Stimulated activated naive CD4-positive, alpha-beta T cell treated with Interleukin-2 at 50 U/mL for 16 hours (primary cell): ENCODE measurements at regions not wholly inside any gene's neighbourhood (a gene's known extent, or its start where the extent isn't known, plus 50 kb on each side); places are given as distances from the start of the nearest gene placed in this dataset.

Source experiments
- DNase-seq: peaks from one replicate; lab custom pipeline; 2025; lab: John Stamatoyannopoulos, UW

- no peak for DNase-seq
These were observed 291.6 kb upstream of the CFAP20DC start for GRCh38 chr3:59341459-59341858.

- no peak for DNase-seq
These were observed 290.0 kb upstream of the CFAP20DC start for GRCh38 chr3:59339818-59340217.

- DNase-seq = no peak
These were observed 289.1 kb upstream of the CFAP20DC start for GRCh38 chr3:59338934-59339333.

GRCh38 chr3:59335338-59335737, 285.5 kb upstream of the CFAP20DC start:
- DNase-seq = no peak

- DNase-seq = no peak
These were observed 284.8 kb upstream of the CFAP20DC start for GRCh38 chr3:59334585-59334984.

GRCh38 chr3:59327376-59327808, 277.6 kb upstream of the CFAP20DC start:
- no peak for DNase-seq

GRCh38 chr3:59326246-59327024, 276.6 kb upstream of the CFAP20DC start:
- DNase-seq = no peak

- no peak for DNase-seq
These were observed 272.2 kb upstream of the CFAP20DC start for GRCh38 chr3:59321881-59322540.

- no peak for DNase-seq
These were observed 270.3 kb upstream of the CFAP20DC start for GRCh38 chr3:59320080-59320479.

GRCh38 chr3:59319442-59319841, 269.6 kb upstream of the CFAP20DC start:
- DNase-seq = no peak

GRCh38 chr3:59318881-59319280, 269.1 kb upstream of the CFAP20DC start:
- no peak for DNase-seq

- no peak for DNase-seq
These were observed 267.6 kb upstream of the CFAP20DC start for GRCh38 chr3:59317386-59317785.

GRCh38 chr3:59316688-59317275, 267.0 kb upstream of the CFAP20DC start:
- no peak for DNase-seq

- no peak for DNase-seq
These were observed 263.5 kb upstream of the CFAP20DC start for GRCh38 chr3:59313365-59313764.

- no peak for DNase-seq
These were observed 261.4 kb upstream of the CFAP20DC start for GRCh38 chr3:59311231-59311630.

GRCh38 chr3:59310736-59311135, 260.9 kb upstream of the CFAP20DC start:
- DNase-seq = no peak

GRCh38 chr3:59308684-59309083, 258.9 kb upstream of the CFAP20DC start:
- no peak for DNase-seq

GRCh38 chr3:59308001-59308400, 258.2 kb upstream of the CFAP20DC start:
- DNase-seq = no peak

GRCh38 chr3:59306436-59306835, 256.6 kb upstream of the CFAP20DC start:
- no peak for DNase-seq

GRCh38 chr3:59304296-59304695, 254.5 kb upstream of the CFAP20DC start:
- no peak for DNase-seq

- DNase-seq = no peak
These were observed 253.6 kb upstream of the CFAP20DC start for GRCh38 chr3:59303452-59303851.

- DNase-seq = no peak
These were observed 252.6 kb upstream of the CFAP20DC start for GRCh38 chr3:59302442-59302841.

- DNase-seq = no peak
These were observed 250.9 kb upstream of the CFAP20DC start for GRCh38 chr3:59300733-59301132.
